Esophagus muscularis mucosa (tissue), 4 donors: ENCODE measurements at regions not wholly inside any gene's neighbourhood (a gene's known extent, or its start where the extent isn't known, plus 50 kb on each side); places are given as distances from the start of the nearest gene placed in this dataset.

Experiments used
- EP300 ChIP-seq: sonication (generic); formaldehyde crosslinking; IDR thresholded peaks from one replicate; pipeline ENCODE4 v1.6.1; 2017; ENCODE audit warnings: antibody characterized with exemption
- POLR2A ChIP-seq: fragments of 450-650 bp; IDR thresholded peaks from one replicate; pipeline ENCODE4 v1.6.1; 2017; ENCODE audit warnings: antibody characterized with exemption, moderate library complexity, mild to moderate bottlenecking, low read depth
- POLR2AphosphoS5 ChIP-seq, 2 donors: sonication (generic); formaldehyde crosslinking; IDR thresholded peaks; one replicate each; pipeline ENCODE4 v1.6.1; 2017; ENCODE audit warnings: antibody characterized with exemption in 2 of 2
- TF ChIP-seq, protein P1 (sequence below), 3 experiments: fragments of 200-600 bp in 2 of 3; fragments of 450-650 bp in 1 of 3; sonication (generic) in 2 of 3; IDR thresholded peaks; one replicate each; pipeline ENCODE4 v1.5.1; 2017 to 2019; ENCODE audit warnings: antibody characterized with exemption in 3 of 3, mild to moderate bottlenecking in 2 of 3, moderate library complexity in 1 of 3

DNA sequence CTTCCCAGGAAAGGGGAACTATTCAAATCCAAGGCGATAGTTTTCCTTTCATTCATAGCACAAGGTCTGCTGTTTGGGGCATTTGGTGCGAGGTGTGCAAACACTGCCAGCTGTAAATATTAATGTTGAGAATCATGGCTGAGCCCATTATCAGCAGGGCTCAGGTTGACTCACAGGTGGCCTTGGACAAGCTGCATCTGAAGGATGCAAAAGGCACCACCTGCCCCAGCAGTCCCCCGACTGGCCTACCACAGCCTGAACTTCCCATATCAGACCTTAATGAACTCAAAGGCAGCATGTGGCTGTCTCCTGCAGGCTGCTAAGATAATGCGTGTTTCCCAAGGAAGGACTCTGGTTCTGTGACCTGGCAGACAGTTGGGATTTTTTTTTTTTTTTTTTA is 93.3 kb upstream of the MAP1LC3B2 start:
- no peak for TF ChIP-seq POLR2AphosphoS5 (IDR thresholded peaks at IDR 0.05)
- TF ChIP-seq, protein P1, sequence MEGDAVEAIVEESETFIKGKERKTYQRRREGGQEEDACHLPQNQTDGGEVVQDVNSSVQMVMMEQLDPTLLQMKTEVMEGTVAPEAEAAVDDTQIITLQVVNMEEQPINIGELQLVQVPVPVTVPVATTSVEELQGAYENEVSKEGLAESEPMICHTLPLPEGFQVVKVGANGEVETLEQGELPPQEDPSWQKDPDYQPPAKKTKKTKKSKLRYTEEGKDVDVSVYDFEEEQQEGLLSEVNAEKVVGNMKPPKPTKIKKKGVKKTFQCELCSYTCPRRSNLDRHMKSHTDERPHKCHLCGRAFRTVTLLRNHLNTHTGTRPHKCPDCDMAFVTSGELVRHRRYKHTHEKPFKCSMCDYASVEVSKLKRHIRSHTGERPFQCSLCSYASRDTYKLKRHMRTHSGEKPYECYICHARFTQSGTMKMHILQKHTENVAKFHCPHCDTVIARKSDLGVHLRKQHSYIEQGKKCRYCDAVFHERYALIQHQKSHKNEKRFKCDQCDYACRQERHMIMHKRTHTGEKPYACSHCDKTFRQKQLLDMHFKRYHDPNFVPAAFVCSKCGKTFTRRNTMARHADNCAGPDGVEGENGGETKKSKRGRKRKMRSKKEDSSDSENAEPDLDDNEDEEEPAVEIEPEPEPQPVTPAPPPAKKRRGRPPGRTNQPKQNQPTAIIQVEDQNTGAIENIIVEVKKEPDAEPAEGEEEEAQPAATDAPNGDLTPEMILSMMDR (IDR thresholded peaks at IDR 0.05) = no peak
- no peak for TF ChIP-seq POLR2A
- TF ChIP-seq EP300 = no peak
